Smooth muscle cell (in vitro differentiated cells): ENCODE measurements at regions not wholly inside any gene's neighbourhood (a gene's known extent, or its start where the extent isn't known, plus 50 kb on each side); places are given as distances from the start of the nearest gene placed in this dataset.

Source experiments
- DNase-seq: peaks from one replicate; lab custom pipeline; 2025; ENCODE audit not compliant: unreplicated experiment; lab: John Stamatoyannopoulos, UW
- H2AFZ ChIP-seq: fragments of 200-600 bp; sonication (generic); 2 replicates; pipeline ENCODE4 v1.6.0; 2016; ENCODE audit warnings: antibody characterized with exemption, low read depth, mild to moderate bottlenecking
- H3F3A ChIP-seq: fragments of 200-600 bp; sonication (generic); 2 replicates; pipeline ENCODE4 v1.6.0; 2017; ENCODE audit warnings: antibody characterized with exemption, low read depth
- H3K27ac ChIP-seq: fragments of 200-600 bp; sonication (generic); 2 replicates; pipeline ENCODE4 v1.5.1; 2016; ENCODE audit warnings: low read depth, mild to moderate bottlenecking
- H3K27me3 ChIP-seq: fragments of 200-600 bp; sonication (generic); 2 replicates; pipeline ENCODE4 v1.6.1; 2016; ENCODE audit warnings: low read depth, mild to moderate bottlenecking
- H3K36me3 ChIP-seq: fragments of 200-600 bp; sonication (generic); 2 replicates; pipeline ENCODE4 v1.5.1; 2016; ENCODE audit warnings: low read depth
- H3K4me1 ChIP-seq: fragments of 200-600 bp; sonication (generic); 2 replicates; pipeline ENCODE4 v1.5.1; 2016; ENCODE audit warnings: low read depth
- H3K4me2 ChIP-seq: fragments of 200-600 bp; sonication (generic); 2 replicates; pipeline ENCODE4 v1.6.0; 2016; ENCODE audit warnings: mild to moderate bottlenecking
- H3K4me3 ChIP-seq: fragments of 200-600 bp; sonication (generic); 2 replicates; pipeline ENCODE4 v1.5.1; 2016; ENCODE audit warnings: mild to moderate bottlenecking
- H3K79me2 ChIP-seq: fragments of 200-600 bp; sonication (generic); 2 replicates; pipeline ENCODE4 v1.6.0; 2016; ENCODE audit warnings: low read depth, mild to moderate bottlenecking
- H3K9ac ChIP-seq: fragments of 200-600 bp; sonication (generic); 2 replicates; pipeline ENCODE4 v1.6.0; 2016; ENCODE audit warnings: low read depth
- H3K9me3 ChIP-seq: fragments of 200-600 bp; sonication (generic); replicated peaks from 2 replicates; pipeline ENCODE4 v1.5.1; 2016; ENCODE audit warnings: low read depth
- H4K20me1 ChIP-seq: fragments of 200-600 bp; sonication (generic); 2 replicates; pipeline ENCODE4 v1.6.0; 2016; ENCODE audit warnings: low read depth
- CTCF ChIP-seq: fragments of 200-600 bp; sonication (generic); IDR thresholded peaks from 2 replicates; pipeline ENCODE4 v1.5.1; 2017; ENCODE audit warnings: borderline replicate concordance, mild to moderate bottlenecking, antibody characterized with exemption; ENCODE audit not compliant: insufficient read depth, poor library complexity, severe bottlenecking
- WGBS: methylation state at CpG from one replicate; pipeline ENCODE4 v1.1.7; 2016; ENCODE audit warnings: low lambda C conversion rate; 5-methylcytosine and 5-hydroxymethylcytosine counted together

GRCh38 chr10:130606001-130606405 is 469.8 kb downstream of the GLRX3 start:
- H3K4me1 ChIP-seq, result no peaks in the 10 kb centered on the region
- H2AFZ ChIP-seq, result no peak overlapping the region
- no peak overlapping the region for H3K4me3 ChIP-seq
- WGBS, result 56% methylated on average over 9 of the region's 9 CpGs
- no peak overlapping the region for H3K9ac ChIP-seq
- H3K4me2 ChIP-seq, result no peak overlapping the region
- no peaks in the 10 kb centered on the region for H3K79me2 ChIP-seq
- H3K9me3 ChIP-seq, result no peaks in the 10 kb centered on the region
- no peak for TF ChIP-seq CTCF
- DNase-seq, result no peak
- no peaks in the 10 kb centered on the region for H4K20me1 ChIP-seq
- H3K36me3 ChIP-seq, result no peaks in the 10 kb centered on the region
- no peak overlapping the region for H3K27ac ChIP-seq
- no peaks in the 10 kb centered on the region for H3F3A ChIP-seq
- no peaks in the 10 kb centered on the region for H3K27me3 ChIP-seq

- no peak overlapping the region for H3K4me3 ChIP-seq
- H3K4me1 ChIP-seq, result no peaks in the 10 kb centered on the region
- no peaks in the 10 kb centered on the region for H3F3A ChIP-seq
- no peak for DNase-seq
- no peak for TF ChIP-seq CTCF
- H3K36me3 ChIP-seq, result no peaks in the 10 kb centered on the region
- H3K79me2 ChIP-seq, result no peaks in the 10 kb centered on the region
- H2AFZ ChIP-seq, result no peak overlapping the region
- no peaks in the 10 kb centered on the region for H3K9me3 ChIP-seq
- 79% methylated on average over 9 of the region's 9 CpGs for WGBS
- H3K27ac ChIP-seq, result no peak overlapping the region
- no peak overlapping the region for H3K4me2 ChIP-seq
- no peak overlapping the region for H3K9ac ChIP-seq
- no peaks in the 10 kb centered on the region for H3K27me3 ChIP-seq
- no peaks in the 10 kb centered on the region for H4K20me1 ChIP-seq
These were observed 471.2 kb downstream of the GLRX3 start for GRCh38 chr10:130607366-130607765.

GRCh38 chr10:130611239-130611638 is 475.0 kb downstream of the GLRX3 start:
- Histone ChIP-seq H3K9ac (no peak overlapping the region), H3K36me3 (no peaks in the 10 kb centered on the region), H3K27me3 (no peaks in the 10 kb centered on the region), H3F3A (no peaks in the 10 kb centered on the region), H4K20me1 (no peaks in the 10 kb centered on the region), H2AFZ (no peak overlapping the region), H3K27ac (no peak overlapping the region), H3K9me3 (peaks cover 6% of the 10 kb centered on the region), H3K4me1 (no peaks in the 10 kb centered on the region), H3K4me2 (no peak overlapping the region), H3K4me3 (no peak overlapping the region), H3K79me2 (no peaks in the 10 kb centered on the region)
- DNase-seq, result no peak
- no peak for TF ChIP-seq CTCF
- 96% methylated on average over 5 of the region's 5 CpGs for WGBS

GRCh38 chr10:130615457-130615856 is 479.3 kb downstream of the GLRX3 start:
- H3K9ac ChIP-seq, result no peak overlapping the region
- no peak overlapping the region for H3K4me2 ChIP-seq
- no peak overlapping the region for H3K27ac ChIP-seq
- H4K20me1 ChIP-seq, result no peaks in the 10 kb centered on the region
- no peak for TF ChIP-seq CTCF
- H3K4me3 ChIP-seq, result no peak overlapping the region
- H3K27me3 ChIP-seq, result no peaks in the 10 kb centered on the region
- no peaks in the 10 kb centered on the region for H3F3A ChIP-seq
- no peak for DNase-seq
- no peaks in the 10 kb centered on the region for H3K79me2 ChIP-seq
- no peak overlapping the region for H2AFZ ChIP-seq
- 35% methylated on average over 4 of the region's 4 CpGs for WGBS
- H3K9me3 ChIP-seq, result peaks cover 6% of the 10 kb centered on the region
- H3K4me1 ChIP-seq, result no peaks in the 10 kb centered on the region
- H3K36me3 ChIP-seq, result no peaks in the 10 kb centered on the region
